ENCODE measurements at regions not wholly inside any gene's neighbourhood (a gene's known extent, or its start where the extent isn't known, plus 50 kb on each side); places are given as distances from the start of the nearest gene placed in this dataset.

- DNase-seq, result no peak
These were observed 499.9 kb downstream of the TBL1XR1 start for GRCh38 chr3:176697284-176697889.

- no peak for DNase-seq
These were observed 500.5 kb downstream of the TBL1XR1 start for GRCh38 chr3:176696816-176697215.

DNA sequence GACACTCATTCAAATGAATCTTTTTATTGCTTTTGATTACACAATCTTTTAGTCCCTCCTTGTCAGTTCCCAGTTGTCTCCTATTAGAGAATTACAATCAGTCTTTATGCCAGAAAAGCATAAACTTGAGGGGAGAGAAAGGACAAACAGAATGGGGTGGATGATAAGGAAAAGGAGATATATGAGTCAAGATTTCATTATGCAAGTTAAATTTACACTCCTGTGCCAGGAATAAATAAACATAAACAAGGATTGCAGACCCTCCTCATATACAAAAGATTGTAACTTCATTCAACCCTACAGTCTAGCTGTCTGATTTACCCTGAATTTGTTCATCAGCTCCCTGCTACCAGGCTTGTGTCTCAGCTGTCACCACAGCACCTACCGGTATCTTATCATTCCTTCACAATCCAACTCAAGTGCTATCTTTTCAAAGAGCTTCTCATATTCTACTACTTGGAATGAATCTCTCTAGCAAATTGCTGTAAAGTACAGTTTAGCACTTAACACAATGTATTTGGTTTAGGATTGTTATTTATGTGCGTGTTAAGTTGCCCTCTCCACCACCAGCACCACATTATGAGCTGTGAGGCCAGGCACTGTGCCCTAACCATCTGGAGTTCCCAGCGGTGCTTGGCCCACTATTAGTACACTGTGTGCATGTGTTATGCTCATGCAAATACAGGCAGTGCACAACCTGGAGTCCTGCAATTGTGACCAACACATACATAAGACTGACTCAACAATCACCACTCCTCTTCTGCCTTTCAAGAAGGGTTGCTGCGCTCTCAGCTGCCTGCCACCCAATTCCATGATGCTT, 504.1 kb downstream of the TBL1XR1 start:
- DNase-seq, result no peak

DNA sequence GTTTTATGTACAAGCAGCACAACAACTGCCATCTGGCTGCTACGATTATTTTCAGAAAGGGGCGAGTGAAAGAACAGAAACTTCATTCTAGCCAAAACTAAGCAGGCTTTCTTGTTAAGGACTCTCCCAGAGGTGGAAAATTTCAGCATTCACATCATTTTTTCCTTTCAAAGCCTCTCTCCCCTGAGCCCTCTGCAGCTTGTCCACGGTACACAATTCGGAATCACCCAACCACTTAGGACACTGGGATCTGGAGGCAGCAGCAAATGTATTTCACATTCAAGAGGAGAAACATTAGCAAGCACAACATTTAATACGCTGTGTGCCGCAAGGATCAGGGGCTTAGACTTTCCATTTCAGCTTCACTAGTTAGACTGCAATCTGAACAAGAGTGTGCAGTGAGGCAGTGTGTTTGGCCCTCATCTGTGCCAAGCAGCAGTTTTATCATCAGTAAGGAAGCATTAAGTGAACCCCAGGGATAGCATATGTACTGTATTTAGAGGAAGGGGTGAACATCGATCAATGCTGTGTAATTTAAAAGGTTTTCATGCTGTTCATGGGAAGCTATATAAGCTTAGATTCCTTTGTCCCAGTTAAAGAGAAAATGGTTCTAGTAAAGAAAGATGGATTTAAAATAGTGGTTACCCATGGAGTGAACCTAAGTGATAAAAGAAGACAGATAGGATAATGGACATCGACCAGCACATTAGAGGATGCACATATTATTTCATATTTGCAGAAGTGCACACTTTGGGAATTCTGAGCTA, 504.9 kb downstream of the TBL1XR1 start:
- DNase-seq, result no peak

GRCh38 chr3:176690083-176690869, 507.0 kb downstream of the TBL1XR1 start:
- DNase-seq, result no peak

GRCh38 chr3:176687754-176688153, 509.5 kb downstream of the TBL1XR1 start:
- DNase-seq, result no peak

DNA sequence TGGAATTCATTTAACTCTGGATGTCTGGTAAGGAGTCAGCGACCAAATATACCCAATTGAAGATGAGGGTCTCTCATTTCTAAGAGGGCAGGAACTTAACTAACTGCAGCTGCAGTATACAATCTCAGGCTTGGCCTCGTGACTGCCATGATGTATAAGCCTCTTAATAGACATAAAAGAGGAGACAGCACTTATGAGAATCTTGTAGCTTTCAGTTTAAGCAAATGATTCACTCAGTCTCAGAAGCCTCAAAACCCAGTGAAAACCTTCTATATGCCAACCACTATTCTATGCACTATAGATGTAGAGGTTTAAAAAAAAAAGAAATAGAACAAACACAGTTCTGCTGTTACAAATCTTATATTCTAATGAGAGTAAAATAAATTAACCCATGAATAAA, 513.9 kb downstream of the TBL1XR1 start:
- DNase-seq, result no peak

- peak; percentile 26 for DNase-seq
These were observed 533.1 kb downstream of the TBL1XR1 start for GRCh38 chr3:176663837-176664831.

- no peak for DNase-seq
These were observed 533.9 kb downstream of the TBL1XR1 start for GRCh38 chr3:176663387-176663786.

DNA sequence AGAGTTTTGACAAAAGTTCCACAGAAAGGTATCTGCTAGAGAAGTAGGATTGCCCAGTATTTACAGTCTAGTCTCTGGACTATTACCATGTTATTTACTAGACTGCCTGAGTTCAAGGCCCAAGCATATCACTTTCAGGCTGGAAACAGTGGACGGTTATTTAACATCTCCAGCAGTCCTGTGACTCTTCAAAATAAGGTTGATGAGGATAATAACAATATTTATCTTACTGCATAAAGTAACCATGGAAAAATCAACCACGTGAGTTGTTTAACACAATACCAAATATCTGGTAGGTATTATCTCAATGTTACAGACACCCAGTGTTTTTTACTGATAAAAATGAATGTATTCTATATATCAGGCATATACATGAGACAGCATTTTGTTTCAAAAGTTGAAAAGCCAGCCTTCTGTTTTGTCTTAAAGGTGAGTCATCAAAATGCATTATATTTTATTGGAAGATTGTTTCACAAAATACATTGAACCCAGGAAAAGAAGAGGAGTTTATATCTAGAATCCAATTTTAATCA, 535.8 kb downstream of the TBL1XR1 start:
- DNase-seq, result no peak

DNA sequence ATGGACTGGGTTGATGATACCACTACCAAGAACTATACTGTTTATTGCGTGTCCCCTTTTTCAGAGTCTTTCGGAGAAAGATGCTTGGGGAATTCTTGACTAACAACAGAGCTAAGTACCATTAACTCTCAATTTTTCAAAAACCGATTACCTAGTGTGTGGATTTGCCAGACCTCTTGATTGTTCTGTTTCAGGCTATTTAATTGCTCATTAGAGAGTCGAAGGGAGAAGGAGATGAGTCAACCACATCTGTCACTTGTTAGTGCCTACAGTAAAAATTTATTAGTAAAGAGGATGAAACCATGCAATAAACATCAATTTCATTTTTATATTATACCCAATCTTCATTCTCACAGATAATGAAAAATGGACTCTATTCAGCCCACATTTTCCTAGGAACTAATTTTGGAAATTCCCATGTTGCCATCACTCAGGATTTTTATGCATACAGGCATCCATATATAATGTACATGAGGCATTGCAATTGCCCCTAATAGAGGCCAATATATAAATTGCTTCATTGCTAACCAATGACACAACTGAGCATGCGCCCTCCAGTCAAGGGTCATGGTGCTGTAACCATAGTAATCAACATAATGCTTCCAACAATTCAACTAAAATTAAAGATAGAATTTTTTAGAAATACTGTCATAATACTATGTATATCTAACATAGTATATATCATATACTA, 541.7 kb downstream of the TBL1XR1 start:
- DNase-seq, result no peak

DNA sequence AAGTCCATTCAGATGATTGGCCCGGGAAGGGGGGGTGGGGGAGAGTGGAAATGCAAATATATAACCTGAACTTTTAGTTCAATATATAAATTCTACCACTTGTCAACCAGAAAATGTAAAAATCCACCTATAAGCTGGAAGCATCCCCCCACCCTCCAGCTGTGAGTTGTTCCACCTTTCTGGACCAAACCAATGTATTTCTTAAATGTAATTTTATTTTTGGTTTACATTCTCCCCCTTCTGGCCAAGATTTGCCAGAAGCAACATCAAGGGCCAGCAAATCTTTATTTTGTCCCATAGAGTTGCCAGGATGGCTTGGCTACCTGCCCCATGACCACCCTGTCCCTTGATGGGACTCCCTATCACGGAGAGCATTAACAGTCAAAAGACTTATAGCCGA, 545.7 kb downstream of the TBL1XR1 start:
- DNase-seq, result no peak

- DNase-seq, result no peak
These were observed 546.8 kb downstream of the TBL1XR1 start for GRCh38 chr3:176650478-176650877.

- DNase-seq, result no peak
These were observed 549.3 kb downstream of the TBL1XR1 start for GRCh38 chr3:176647987-176648386.

GRCh38 chr3:176633511-176633910, 563.8 kb downstream of the TBL1XR1 start:
- DNase-seq, result no peak

GRCh38 chr3:176632925-176633324, 564.4 kb downstream of the TBL1XR1 start:
- no peak for DNase-seq

DNA sequence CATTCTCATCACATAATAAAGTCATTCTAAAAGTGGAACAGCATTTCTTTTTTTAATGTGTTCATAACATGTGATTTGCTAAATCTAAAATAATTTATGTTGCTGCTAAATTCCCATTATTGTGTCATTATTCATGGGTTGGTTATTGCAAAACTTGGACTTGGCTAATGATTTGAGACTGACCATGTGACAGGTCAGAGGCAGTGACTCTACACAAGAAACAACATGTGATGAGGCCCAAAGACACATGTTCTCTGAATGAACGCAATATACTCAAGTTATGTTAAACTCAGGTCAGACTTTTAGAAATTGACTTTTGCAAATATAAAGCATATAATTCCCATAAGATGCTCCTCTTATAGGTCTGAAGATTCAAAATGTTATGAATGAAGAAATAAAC, 566.1 kb downstream of the TBL1XR1 start:
- no peak for DNase-seq

DNA sequence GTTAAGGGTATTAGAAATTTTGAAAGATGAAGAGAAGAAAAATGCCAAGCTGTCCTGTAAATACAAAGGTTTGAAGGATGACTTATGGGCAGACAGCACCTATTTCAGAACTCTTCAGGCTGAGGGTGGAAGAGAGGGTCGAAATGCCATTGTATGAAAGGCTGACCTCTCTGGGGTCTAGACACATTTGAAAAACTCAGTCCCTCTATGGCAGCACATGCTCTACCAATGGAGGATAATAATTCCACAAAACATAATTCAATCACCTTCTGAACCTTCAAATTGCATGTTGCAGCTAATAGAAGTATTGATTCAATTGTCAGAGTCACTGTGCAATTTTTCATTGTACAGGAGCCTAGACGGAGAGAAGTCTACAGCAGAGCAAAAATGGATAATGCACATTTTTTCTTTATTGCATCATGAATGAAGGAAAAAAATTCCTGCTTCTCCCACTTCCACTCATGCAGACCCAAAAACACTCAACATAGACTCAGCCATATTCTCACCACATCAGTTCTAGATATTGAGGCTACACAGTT, 569.1 kb downstream of the TBL1XR1 start:
- DNase-seq, result no peak

DNA sequence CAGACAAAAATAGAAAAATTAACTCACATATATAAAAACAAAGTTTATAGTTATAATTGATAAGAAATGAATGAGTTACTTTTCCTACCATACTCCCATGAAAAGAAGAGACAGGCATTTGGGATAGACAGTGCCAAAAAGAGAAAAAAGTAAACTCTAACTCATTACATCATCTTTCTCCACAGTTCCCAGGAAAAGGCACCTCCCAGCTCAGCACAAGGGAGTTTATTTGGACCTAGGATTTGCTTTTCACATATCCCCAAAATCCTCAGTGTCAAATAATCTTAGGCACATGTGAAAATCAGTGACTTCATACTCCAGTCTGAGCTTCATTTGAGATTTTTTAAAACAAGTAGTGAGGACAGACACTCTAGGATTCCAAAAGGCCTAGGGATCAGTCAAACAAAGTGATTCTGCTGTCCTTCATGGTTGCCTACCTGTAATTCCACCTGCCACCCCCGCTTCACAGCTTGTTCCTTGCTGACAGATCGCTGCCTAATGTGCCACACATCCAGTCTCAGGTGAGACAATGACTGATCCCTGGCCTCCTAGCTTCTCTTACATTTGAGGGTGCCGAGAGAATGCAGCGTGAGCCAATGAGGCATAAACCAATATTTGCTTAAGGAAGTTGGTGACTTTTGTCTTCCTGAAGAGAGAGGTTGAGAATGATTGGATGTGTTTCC, 573.7 kb downstream of the TBL1XR1 start:
- DNase-seq, result no peak

DNA sequence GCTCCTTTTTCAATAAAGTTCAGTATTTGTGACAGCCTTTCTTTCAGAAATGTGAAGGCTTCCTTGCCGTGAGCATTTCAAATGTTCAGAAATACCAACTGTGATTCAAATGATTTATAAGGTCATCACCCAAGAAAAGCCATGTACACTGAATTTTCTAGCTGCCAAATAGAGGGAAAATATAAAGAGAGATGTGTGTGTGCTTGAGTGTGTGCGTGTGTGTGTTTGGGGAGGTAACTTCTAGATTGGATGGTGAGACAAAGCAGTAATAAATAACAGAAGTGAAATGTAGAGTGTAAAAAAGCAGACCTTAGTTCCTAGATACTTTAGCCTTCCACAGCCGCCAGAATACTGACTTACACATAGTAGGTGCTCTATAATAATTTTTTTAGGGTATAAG, 577.4 kb downstream of the TBL1XR1 start:
- no peak for DNase-seq

Measured in NCI-H510A (cell line).